ENCODE measurements at regions not wholly inside any gene's neighbourhood (a gene's known extent, or its start where the extent isn't known, plus 50 kb on each side); places are given as distances from the start of the nearest gene placed in this dataset.

- TF ChIP-seq CTCF (IDR thresholded peaks at IDR 0.05) (no peak), POLR2A (IDR thresholded peaks at IDR 0.05) (no peak)
Observed at GRCh38 chr18:72984290-72984689, 116.5 kb upstream of the NETO1 start.
